Nephron progenitor cell (in vitro differentiated cells): ENCODE measurements at regions not wholly inside any gene's neighbourhood (a gene's known extent, or its start where the extent isn't known, plus 50 kb on each side); places are given as distances from the start of the nearest gene placed in this dataset.
A peak's percentile ranks its signal among the peaks of the same experiment; 100 is the strongest.
"Not testable (repeated sequence)": the region's sequence is repeated elsewhere in the genome, so short reads cannot be mapped to it uniquely, and the experiment has no call there.

Experiments
- DNase-seq: peaks from one replicate; pipeline ENCODE4 v3.0.0; 2021
- H3K27ac Mint-ChIP-seq: 2 replicates; pipeline ENCODE4 v1.8.0; 2021; ENCODE audit warnings: mild to moderate bottlenecking, moderate library complexity, mixed read lengths
- H3K27me3 Mint-ChIP-seq: 2 replicates; pipeline ENCODE4 v1.8.0; 2021; ENCODE audit warnings: mild to moderate bottlenecking, low read depth, mixed read lengths; ENCODE audit not compliant: poor library complexity
- H3K36me3 Mint-ChIP-seq: 2 replicates; pipeline ENCODE4 v1.8.0; 2021; ENCODE audit warnings: low read depth, mixed read lengths
- H3K4me1 Mint-ChIP-seq: 2 replicates; pipeline ENCODE4 v1.8.0; 2021; ENCODE audit warnings: mixed read lengths
- H3K4me3 Mint-ChIP-seq: 2 replicates; pipeline ENCODE4 v1.8.0; 2021; ENCODE audit warnings: mild to moderate bottlenecking, moderate library complexity, mixed read lengths
- H3K9me3 Mint-ChIP-seq: 2 replicates; pipeline ENCODE4 v1.8.0; 2021; ENCODE audit warnings: mild to moderate bottlenecking, moderate library complexity, mixed read lengths
- CTCF ChIP-seq: fragments of 200-600 bp; sonication (generic); IDR thresholded peaks from 2 replicates; pipeline ENCODE4 v1.5.0; 2021; ENCODE audit warnings: antibody characterized with exemption

GRCh38 chr13:81379183-81379582 lies 1038.3 kb upstream of the SPRY2 start:
- no peaks in the 10 kb centered on the region for H3K9me3 Mint-ChIP-seq
- no peaks in the 10 kb centered on the region for H3K4me1 Mint-ChIP-seq
- TF ChIP-seq CTCF = peak; percentile 20
- DNase-seq = no peak
- no peaks in the 10 kb centered on the region for H3K27me3 Mint-ChIP-seq
- H3K36me3 Mint-ChIP-seq = no peaks in the 10 kb centered on the region
- no peak overlapping the region for H3K27ac Mint-ChIP-seq
- H3K4me3 Mint-ChIP-seq = no peak overlapping the region

GRCh38 chr13:81377921-81378320 lies 1037.0 kb upstream of the SPRY2 start:
- Mint-ChIP-seq H3K36me3 (no peaks in the 10 kb centered on the region), H3K9me3 (no peaks in the 10 kb centered on the region), H3K27me3 (no peaks in the 10 kb centered on the region), H3K27ac (no peak overlapping the region), H3K4me1 (no peaks in the 10 kb centered on the region), H3K4me3 (no peak overlapping the region)
- TF ChIP-seq CTCF = no peak
- DNase-seq = no peak

GRCh38 chr13:81375709-81376108 lies 1034.8 kb upstream of the SPRY2 start:
- no peaks in the 10 kb centered on the region for H3K4me1 Mint-ChIP-seq
- H3K27ac Mint-ChIP-seq = no peak overlapping the region
- no peaks in the 10 kb centered on the region for H3K27me3 Mint-ChIP-seq
- DNase-seq = no peak
- TF ChIP-seq CTCF = no peak
- no peak overlapping the region for H3K4me3 Mint-ChIP-seq
- H3K9me3 Mint-ChIP-seq = no peaks in the 10 kb centered on the region
- H3K36me3 Mint-ChIP-seq = no peaks in the 10 kb centered on the region

GRCh38 chr13:81362711-81363110 lies 1021.8 kb upstream of the SPRY2 start:
- H3K27ac Mint-ChIP-seq, H3K36me3 Mint-ChIP-seq, H3K27me3 Mint-ChIP-seq, H3K4me3 Mint-ChIP-seq, H3K4me1 Mint-ChIP-seq, DNase-seq: not testable (repeated sequence)
- peaks cover 42% of the 10 kb centered on the region for H3K9me3 Mint-ChIP-seq

GRCh38 chr13:81350056-81350455 lies 1009.1 kb upstream of the SPRY2 start:
- Mint-ChIP-seq H3K27ac (no peak overlapping the region), H3K27me3 (peaks cover 3% of the 10 kb centered on the region), H3K36me3 (no peaks in the 10 kb centered on the region), H3K4me3 (no peak overlapping the region), H3K4me1 (no peaks in the 10 kb centered on the region), H3K9me3 (no peaks in the 10 kb centered on the region)
- no peak for DNase-seq
- TF ChIP-seq CTCF = no peak

- not testable (repeated sequence) for H3K4me3 Mint-ChIP-seq, H3K27me3 Mint-ChIP-seq, H3K9me3 Mint-ChIP-seq, DNase-seq, H3K36me3 Mint-ChIP-seq, H3K4me1 Mint-ChIP-seq, H3K27ac Mint-ChIP-seq
Measured at GRCh38 chr13:81340118-81341069, 999.5 kb upstream of the SPRY2 start.

- H3K4me1 Mint-ChIP-seq, H3K27ac Mint-ChIP-seq, H3K4me3 Mint-ChIP-seq, DNase-seq, H3K9me3 Mint-ChIP-seq, H3K27me3 Mint-ChIP-seq, H3K36me3 Mint-ChIP-seq: not testable (repeated sequence)
Measured at GRCh38 chr13:81339666-81340065, 998.7 kb upstream of the SPRY2 start.
